Limb (tissue), 2 donors: ENCODE measurements at regions not wholly inside any gene's neighbourhood (a gene's known extent, or its start where the extent isn't known, plus 50 kb on each side); places are given as distances from the start of the nearest gene placed in this dataset.
"Not testable (repeated sequence)": the region's sequence is repeated elsewhere in the genome, so short reads cannot be mapped to it uniquely, and the experiment has no call there.

Source experiments
- DNase-seq, 2 donors: peaks; one replicate each; pipeline ENCODE4 v3.0.0-alpha.2; 2016; ENCODE audit errors: extremely low spot score in 2 of 2

- not testable (repeated sequence) for DNase-seq
Observed at GRCh38 chr1:242912855-242913254, 342.2 kb downstream of the CEP170 start.

- DNase-seq: not testable (repeated sequence)
Observed at GRCh38 chr1:242900558-242900957, 354.5 kb downstream of the CEP170 start.

GRCh38 chr1:242890192-242890741, 364.8 kb downstream of the CEP170 start:
- DNase-seq: peak; percentile 4 to 69

GRCh38 chr1:242886137-242886536, 361.6 kb upstream of the PLD5 start:
- no peak for DNase-seq

GRCh38 chr1:242880022-242880421, 355.5 kb upstream of the PLD5 start:
- not testable (repeated sequence) for DNase-seq

GRCh38 chr1:242877743-242878142, 353.2 kb upstream of the PLD5 start:
- no peak for DNase-seq

- no peak for DNase-seq
Observed at GRCh38 chr1:242877229-242877628, 352.7 kb upstream of the PLD5 start.

GRCh38 chr1:242876030-242876429, 351.5 kb upstream of the PLD5 start:
- no peak for DNase-seq

GRCh38 chr1:242873661-242874060, 349.2 kb upstream of the PLD5 start:
- no peak for DNase-seq

GRCh38 chr1:242872521-242872920, 348.0 kb upstream of the PLD5 start:
- DNase-seq: no peak

GRCh38 chr1:242871471-242872030, 347.1 kb upstream of the PLD5 start:
- no peak for DNase-seq

GRCh38 chr1:242870966-242871365, 346.5 kb upstream of the PLD5 start:
- DNase-seq: no peak

- no peak for DNase-seq
Observed at GRCh38 chr1:242856289-242856688, 331.8 kb upstream of the PLD5 start.

- no peak for DNase-seq
Observed at GRCh38 chr1:242854466-242854865, 330.0 kb upstream of the PLD5 start.

- DNase-seq: peak in 1 of 2 donors; percentile 55
Observed at GRCh38 chr1:242847390-242847993, 323.0 kb upstream of the PLD5 start.

GRCh38 chr1:242842094-242842493, 317.6 kb upstream of the PLD5 start:
- no peak for DNase-seq

GRCh38 chr1:242839101-242839500, 314.6 kb upstream of the PLD5 start:
- DNase-seq: no peak

GRCh38 chr1:242836423-242836822, 311.9 kb upstream of the PLD5 start:
- DNase-seq: no peak

- DNase-seq: no peak
Observed at GRCh38 chr1:242828828-242829227, 304.3 kb upstream of the PLD5 start.

GRCh38 chr1:242828199-242828598, 303.7 kb upstream of the PLD5 start:
- DNase-seq: no peak

- no peak for DNase-seq
Observed at GRCh38 chr1:242827538-242827937, 303.0 kb upstream of the PLD5 start.

GRCh38 chr1:242826701-242827336, 302.3 kb upstream of the PLD5 start:
- DNase-seq: no peak

GRCh38 chr1:242824435-242824834, 299.9 kb upstream of the PLD5 start:
- no peak for DNase-seq
